Vagina (tissue), 2 donors: ENCODE measurements at regions not wholly inside any gene's neighbourhood (a gene's known extent, or its start where the extent isn't known, plus 50 kb on each side); places are given as distances from the start of the nearest gene placed in this dataset.

Experiments used
- CTCF ChIP-seq, 3 experiments: fragments of 450-650 bp in 2 of 3; fragments of 200-600 bp in 1 of 3; sonication (generic) in 1 of 3; IDR thresholded peaks; one replicate each; pipeline ENCODE4 v1.5.1; 2017 to 2019; ENCODE audit warnings: antibody characterized with exemption in 3 of 3, mild to moderate bottlenecking in 2 of 3, moderate library complexity in 2 of 3
- POLR2A ChIP-seq, 2 donors: fragments of 450-650 bp; IDR thresholded peaks; one replicate each; pipeline ENCODE4 v1.6.1; 2017; ENCODE audit warnings: antibody characterized with exemption in 2 of 2, mild to moderate bottlenecking in 2 of 2, moderate library complexity in 2 of 2

DNA sequence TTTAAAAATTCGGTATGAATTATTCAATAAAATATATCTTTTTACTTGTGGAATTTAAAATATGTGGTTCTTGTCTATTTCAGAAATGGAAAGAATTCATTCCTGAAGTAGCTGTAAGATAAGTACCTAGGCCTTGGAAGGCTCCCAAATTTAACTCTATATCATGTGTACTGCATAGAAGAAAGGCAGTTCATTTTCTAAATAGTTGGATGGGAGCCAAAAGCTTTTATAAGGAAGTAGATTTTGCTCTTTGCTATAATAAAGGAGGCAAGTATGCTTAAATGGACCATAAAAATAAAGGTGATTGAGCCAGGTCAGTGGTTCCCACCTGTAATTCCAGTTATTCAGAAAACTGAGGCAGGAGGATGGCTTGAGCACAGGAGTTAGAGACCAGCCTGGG, 187.5 kb downstream of the ATXN7L3B start:
- TF ChIP-seq CTCF (IDR thresholded peaks at IDR 0.05) (no peak), POLR2A (IDR thresholded peaks at IDR 0.05) (no peak)
